ENCODE measurements at regions not wholly inside any gene's neighbourhood (a gene's known extent, or its start where the extent isn't known, plus 50 kb on each side); places are given as distances from the start of the nearest gene placed in this dataset.

- Mint-ChIP-seq H3K27me3 (ENCODE audit: low read depth) (no peaks in the 10 kb centered on the region), H3K27ac (no peak overlapping the region), H3K4me3 (no peak overlapping the region), H3K9me3 (peaks cover 14% of the 10 kb centered on the region), H3K4me1 (no peaks in the 10 kb centered on the region), H3K36me3 (peaks cover 2% of the 10 kb centered on the region; the same call in 1 of the 2 replicates)
- ChIA-PET POLR2A (no interaction called here), CTCF (no interaction called here)
- TF ChIP-seq, protein P1, sequence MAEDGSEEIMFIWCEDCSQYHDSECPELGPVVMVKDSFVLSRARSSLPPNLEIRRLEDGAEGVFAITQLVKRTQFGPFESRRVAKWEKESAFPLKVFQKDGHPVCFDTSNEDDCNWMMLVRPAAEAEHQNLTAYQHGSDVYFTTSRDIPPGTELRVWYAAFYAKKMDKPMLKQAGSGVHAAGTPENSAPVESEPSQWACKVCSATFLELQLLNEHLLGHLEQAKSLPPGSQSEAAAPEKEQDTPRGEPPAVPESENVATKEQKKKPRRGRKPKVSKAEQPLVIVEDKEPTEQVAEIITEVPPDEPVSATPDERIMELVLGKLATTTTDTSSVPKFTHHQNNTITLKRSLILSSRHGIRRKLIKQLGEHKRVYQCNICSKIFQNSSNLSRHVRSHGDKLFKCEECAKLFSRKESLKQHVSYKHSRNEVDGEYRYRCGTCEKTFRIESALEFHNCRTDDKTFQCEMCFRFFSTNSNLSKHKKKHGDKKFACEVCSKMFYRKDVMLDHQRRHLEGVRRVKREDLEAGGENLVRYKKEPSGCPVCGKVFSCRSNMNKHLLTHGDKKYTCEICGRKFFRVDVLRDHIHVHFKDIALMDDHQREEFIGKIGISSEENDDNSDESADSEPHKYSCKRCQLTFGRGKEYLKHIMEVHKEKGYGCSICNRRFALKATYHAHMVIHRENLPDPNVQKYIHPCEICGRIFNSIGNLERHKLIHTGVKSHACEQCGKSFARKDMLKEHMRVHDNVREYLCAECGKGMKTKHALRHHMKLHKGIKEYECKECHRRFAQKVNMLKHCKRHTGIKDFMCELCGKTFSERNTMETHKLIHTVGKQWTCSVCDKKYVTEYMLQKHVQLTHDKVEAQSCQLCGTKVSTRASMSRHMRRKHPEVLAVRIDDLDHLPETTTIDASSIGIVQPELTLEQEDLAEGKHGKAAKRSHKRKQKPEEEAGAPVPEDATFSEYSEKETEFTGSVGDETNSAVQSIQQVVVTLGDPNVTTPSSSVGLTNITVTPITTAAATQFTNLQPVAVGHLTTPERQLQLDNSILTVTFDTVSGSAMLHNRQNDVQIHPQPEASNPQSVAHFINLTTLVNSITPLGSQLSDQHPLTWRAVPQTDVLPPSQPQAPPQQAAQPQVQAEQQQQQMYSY (CRISPR knock-in tag; IDR thresholded peaks at IDR 0.05): no peak
- no peak for TF ChIP-seq KAT7 (CRISPR knock-in tag; IDR thresholded peaks at IDR 0.05; ENCODE audit: borderline replicate concordance)
- TF ChIP-seq RORB (CRISPR knock-in tag; IDR thresholded peaks at IDR 0.05): no peak
- TF ChIP-seq JUN (CRISPR knock-in tag; IDR thresholded peaks at IDR 0.05): no peak
- TF ChIP-seq, protein P2, sequence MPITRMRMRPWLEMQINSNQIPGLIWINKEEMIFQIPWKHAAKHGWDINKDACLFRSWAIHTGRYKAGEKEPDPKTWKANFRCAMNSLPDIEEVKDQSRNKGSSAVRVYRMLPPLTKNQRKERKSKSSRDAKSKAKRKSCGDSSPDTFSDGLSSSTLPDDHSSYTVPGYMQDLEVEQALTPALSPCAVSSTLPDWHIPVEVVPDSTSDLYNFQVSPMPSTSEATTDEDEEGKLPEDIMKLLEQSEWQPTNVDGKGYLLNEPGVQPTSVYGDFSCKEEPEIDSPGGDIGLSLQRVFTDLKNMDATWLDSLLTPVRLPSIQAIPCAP (CRISPR knock-in tag; IDR thresholded peaks at IDR 0.05): no peak
- TF ChIP-seq, protein P3, sequence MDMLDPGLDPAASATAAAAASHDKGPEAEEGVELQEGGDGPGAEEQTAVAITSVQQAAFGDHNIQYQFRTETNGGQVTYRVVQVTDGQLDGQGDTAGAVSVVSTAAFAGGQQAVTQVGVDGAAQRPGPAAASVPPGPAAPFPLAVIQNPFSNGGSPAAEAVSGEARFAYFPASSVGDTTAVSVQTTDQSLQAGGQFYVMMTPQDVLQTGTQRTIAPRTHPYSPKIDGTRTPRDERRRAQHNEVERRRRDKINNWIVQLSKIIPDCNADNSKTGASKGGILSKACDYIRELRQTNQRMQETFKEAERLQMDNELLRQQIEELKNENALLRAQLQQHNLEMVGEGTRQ (CRISPR knock-in tag; IDR thresholded peaks at IDR 0.05): no peak
- no peak for TF ChIP-seq OVOL2 (CRISPR knock-in tag; IDR thresholded peaks at IDR 0.05; ENCODE audit: borderline replicate concordance)
- no peak for ATAC-seq
- no peak for DNase-seq (ENCODE audit: low spot score)
Observed at GRCh38 chr21:27487676-27488075, 520.8 kb upstream of the ADAMTS5 start.

DNA sequence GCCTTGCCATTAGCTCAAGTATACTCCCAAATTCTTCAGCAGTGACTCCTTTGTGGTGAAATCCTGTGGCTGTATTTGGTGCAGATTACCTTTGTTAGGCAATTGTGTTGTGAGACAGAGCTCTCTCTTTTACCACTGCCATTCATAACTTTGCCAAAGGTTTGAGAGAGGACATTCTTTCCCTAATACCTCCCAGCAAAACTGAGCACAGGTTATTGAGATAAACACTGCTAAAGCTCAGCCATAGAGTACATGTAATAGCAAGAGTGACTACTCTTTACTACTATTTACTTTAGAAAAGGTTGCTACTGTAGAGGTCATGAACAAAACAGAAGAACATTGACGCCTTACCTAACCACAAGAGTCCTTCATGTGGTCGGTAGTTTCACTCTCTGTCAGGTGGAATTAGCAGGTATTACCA lies 514.0 kb upstream of the ADAMTS5 start:
- Mint-ChIP-seq H3K4me3 (no peak overlapping the region), H3K9me3 (peaks cover 34% of the 10 kb centered on the region), H3K4me1 (no peaks in the 10 kb centered on the region), H3K27ac (no peak overlapping the region), H3K27me3 (ENCODE audit: low read depth) (no peaks in the 10 kb centered on the region), H3K36me3 (peaks cover 2% of the 10 kb centered on the region; the same call in 1 of the 2 replicates)
- ATAC-seq (no peak), DNase-seq (ENCODE audit: low spot score) (no peak)
- ChIA-PET POLR2A (no interaction called here), CTCF (no interaction called here)
- TF ChIP-seq CBFB (CRISPR knock-in tag; IDR thresholded peaks at IDR 0.05; ENCODE audit: low read depth) (no peak), ZNF232 (CRISPR knock-in tag; IDR thresholded peaks at IDR 0.05) (no peak), ZNF416 (CRISPR knock-in tag; IDR thresholded peaks at IDR 0.05) (no peak), GABPB1 (CRISPR knock-in tag; IDR thresholded peaks at IDR 0.05) (no peak), PRRX2 (CRISPR knock-in tag; IDR thresholded peaks at IDR 0.05) (no peak), KAT7 (CRISPR knock-in tag; IDR thresholded peaks at IDR 0.05; ENCODE audit: borderline replicate concordance) (no peak), ZNF396 (CRISPR knock-in tag; IDR thresholded peaks at IDR 0.05; ENCODE audit: borderline replicate concordance) (no peak), SOX15 (CRISPR knock-in tag; IDR thresholded peaks at IDR 0.05) (no peak)
- TF ChIP-seq, protein P4, sequence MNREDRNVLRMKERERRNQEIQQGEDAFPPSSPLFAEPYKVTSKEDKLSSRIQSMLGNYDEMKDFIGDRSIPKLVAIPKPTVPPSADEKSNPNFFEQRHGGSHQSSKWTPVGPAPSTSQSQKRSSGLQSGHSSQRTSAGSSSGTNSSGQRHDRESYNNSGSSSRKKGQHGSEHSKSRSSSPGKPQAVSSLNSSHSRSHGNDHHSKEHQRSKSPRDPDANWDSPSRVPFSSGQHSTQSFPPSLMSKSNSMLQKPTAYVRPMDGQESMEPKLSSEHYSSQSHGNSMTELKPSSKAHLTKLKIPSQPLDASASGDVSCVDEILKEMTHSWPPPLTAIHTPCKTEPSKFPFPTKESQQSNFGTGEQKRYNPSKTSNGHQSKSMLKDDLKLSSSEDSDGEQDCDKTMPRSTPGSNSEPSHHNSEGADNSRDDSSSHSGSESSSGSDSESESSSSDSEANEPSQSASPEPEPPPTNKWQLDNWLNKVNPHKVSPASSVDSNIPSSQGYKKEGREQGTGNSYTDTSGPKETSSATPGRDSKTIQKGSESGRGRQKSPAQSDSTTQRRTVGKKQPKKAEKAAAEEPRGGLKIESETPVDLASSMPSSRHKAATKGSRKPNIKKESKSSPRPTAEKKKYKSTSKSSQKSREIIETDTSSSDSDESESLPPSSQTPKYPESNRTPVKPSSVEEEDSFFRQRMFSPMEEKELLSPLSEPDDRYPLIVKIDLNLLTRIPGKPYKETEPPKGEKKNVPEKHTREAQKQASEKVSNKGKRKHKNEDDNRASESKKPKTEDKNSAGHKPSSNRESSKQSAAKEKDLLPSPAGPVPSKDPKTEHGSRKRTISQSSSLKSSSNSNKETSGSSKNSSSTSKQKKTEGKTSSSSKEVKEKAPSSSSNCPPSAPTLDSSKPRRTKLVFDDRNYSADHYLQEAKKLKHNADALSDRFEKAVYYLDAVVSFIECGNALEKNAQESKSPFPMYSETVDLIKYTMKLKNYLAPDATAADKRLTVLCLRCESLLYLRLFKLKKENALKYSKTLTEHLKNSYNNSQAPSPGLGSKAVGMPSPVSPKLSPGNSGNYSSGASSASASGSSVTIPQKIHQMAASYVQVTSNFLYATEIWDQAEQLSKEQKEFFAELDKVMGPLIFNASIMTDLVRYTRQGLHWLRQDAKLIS (CRISPR knock-in tag; IDR thresholded peaks at IDR 0.05; ENCODE audit: borderline replicate concordance): no peak

- no peaks in the 10 kb centered on the region for H3K36me3 Mint-ChIP-seq
- H3K4me1 Mint-ChIP-seq: no peaks in the 10 kb centered on the region; the same call in 1 of the 2 replicates
- H3K9me3 Mint-ChIP-seq: peaks cover 18% of the 10 kb centered on the region
- no peak overlapping the region for H3K4me3 Mint-ChIP-seq
- H3K27ac Mint-ChIP-seq: no peak overlapping the region
- no peak for ATAC-seq
- ChIA-PET POLR2A (no interaction called here), CTCF (no interaction called here)
- no peak for DNase-seq (ENCODE audit: low spot score)
- H3K27me3 Mint-ChIP-seq (ENCODE audit: low read depth): no peaks in the 10 kb centered on the region
- TF ChIP-seq TEAD1 (CRISPR knock-in tag; IDR thresholded peaks at IDR 0.05) (no peak), GABPB1 (CRISPR knock-in tag; IDR thresholded peaks at IDR 0.05) (no peak), CREB1 (CRISPR knock-in tag; IDR thresholded peaks at IDR 0.05) (no peak), ZNF512 (CRISPR knock-in tag; IDR thresholded peaks at IDR 0.05; ENCODE audit: borderline replicate concordance) (no peak)
- TF ChIP-seq, protein P5, sequence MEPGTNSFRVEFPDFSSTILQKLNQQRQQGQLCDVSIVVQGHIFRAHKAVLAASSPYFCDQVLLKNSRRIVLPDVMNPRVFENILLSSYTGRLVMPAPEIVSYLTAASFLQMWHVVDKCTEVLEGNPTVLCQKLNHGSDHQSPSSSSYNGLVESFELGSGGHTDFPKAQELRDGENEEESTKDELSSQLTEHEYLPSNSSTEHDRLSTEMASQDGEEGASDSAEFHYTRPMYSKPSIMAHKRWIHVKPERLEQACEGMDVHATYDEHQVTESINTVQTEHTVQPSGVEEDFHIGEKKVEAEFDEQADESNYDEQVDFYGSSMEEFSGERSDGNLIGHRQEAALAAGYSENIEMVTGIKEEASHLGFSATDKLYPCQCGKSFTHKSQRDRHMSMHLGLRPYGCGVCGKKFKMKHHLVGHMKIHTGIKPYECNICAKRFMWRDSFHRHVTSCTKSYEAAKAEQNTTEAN (CRISPR knock-in tag; IDR thresholded peaks at IDR 0.05): no peak
- TF ChIP-seq, protein P6, sequence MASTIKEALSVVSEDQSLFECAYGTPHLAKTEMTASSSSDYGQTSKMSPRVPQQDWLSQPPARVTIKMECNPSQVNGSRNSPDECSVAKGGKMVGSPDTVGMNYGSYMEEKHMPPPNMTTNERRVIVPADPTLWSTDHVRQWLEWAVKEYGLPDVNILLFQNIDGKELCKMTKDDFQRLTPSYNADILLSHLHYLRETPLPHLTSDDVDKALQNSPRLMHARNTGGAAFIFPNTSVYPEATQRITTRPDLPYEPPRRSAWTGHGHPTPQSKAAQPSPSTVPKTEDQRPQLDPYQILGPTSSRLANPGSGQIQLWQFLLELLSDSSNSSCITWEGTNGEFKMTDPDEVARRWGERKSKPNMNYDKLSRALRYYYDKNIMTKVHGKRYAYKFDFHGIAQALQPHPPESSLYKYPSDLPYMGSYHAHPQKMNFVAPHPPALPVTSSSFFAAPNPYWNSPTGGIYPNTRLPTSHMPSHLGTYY (CRISPR knock-in tag; IDR thresholded peaks at IDR 0.05): no peak
Observed at GRCh38 chr21:27477296-27477695, 510.4 kb upstream of the ADAMTS5 start.
